CD4-positive, alpha-beta T cell treated with Interleukin-1 beta for 1 hour (primary cell): ENCODE measurements at regions not wholly inside any gene's neighbourhood (a gene's known extent, or its start where the extent isn't known, plus 50 kb on each side); places are given as distances from the start of the nearest gene placed in this dataset.
"Not testable (repeated sequence)": the region's sequence is repeated elsewhere in the genome, so short reads cannot be mapped to it uniquely, and the experiment has no call there.

Source experiments
- DNase-seq, 2 donors: peaks; one replicate each; pipeline ENCODE4 v3.0.0-alpha.2; 2020 to 2022

GRCh38 chr7:85875398-85875797 is 688.5 kb upstream of the SEMA3D start:
- no peak for DNase-seq

DNA sequence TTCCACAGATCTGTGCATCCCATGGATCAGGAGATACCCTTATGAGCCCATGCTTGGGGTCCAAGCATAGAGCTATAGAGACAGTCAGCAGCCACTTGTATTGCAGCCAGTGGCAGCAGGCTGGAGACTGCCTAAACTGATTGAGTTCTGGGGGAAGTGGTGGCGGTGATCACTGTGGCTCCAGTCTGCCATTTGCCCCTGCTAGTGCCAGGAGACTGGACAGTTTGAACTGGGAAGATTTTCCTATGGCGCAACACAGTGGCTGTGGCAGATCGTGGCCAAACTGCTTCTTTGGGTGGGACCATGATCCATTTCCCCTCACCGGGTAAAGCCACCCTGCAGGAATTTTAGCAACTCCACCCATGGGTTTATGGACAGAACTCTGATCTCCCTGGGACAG is 679.7 kb upstream of the SEMA3D start:
- no peak for DNase-seq

DNA sequence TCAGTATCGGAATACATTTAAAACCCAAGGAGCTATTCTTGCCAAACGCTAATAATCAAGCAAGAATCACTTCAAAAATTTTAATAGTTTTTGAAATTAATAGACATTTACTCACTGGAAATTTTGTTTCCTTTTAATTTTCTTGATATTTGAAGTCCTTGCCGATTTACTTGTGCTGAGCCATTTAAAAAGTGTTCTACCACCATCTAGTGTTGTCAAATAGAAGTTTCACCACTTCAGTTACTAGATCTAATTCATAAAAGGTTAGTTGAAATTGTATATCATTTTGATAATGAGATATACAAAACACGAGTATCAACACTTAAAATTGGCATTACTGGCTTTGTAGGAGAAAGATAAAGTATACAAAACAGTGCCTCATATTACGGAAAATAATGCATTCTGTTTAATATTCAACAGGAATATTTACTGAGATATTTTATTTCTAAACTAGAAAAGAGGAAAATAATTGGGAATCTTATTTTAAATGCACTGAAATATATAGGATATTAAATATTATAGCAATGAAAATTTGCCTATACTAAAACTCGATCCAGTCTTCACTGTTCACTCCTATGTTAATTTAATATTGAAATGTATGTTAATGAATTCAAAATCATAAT is 664.8 kb upstream of the SEMA3D start:
- no peak for DNase-seq

DNA sequence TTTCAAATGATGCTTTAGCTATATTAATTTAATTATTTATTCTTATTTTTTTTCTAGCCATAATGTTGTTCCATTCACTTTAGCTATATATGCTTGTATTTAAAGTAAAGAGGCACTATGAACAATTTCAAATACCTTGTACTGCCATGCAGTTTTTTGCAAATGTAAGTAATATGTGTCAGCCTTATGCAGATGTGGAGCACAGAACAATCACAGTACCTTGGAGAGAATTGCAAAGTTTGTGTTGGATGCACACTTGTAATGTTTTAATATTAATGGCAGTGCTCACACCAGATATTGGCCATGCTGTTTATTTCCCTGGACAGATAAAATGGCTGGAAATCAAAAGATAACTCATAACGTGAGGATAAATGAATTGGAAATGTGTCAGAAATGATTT is 663.5 kb upstream of the SEMA3D start:
- no peak for DNase-seq

DNA sequence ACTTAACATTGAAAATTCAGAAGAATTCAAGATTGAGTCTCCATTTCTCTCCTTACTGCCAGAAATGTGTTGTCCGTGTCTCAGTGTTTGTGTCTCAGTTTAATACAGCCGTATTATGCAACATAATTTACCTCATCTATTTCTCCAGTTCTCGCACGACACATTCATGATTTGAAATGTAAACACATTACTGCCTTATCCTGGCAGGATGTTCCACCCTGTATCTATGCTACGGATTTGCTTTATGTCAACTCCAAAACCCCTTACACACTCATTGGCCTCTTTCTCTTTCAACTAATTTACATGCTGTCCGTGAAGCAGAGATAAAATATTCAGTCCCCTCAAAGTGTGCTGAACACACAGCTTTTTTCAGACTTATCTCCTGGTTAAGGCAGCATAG is 653.7 kb upstream of the SEMA3D start:
- DNase-seq: no peak

DNA sequence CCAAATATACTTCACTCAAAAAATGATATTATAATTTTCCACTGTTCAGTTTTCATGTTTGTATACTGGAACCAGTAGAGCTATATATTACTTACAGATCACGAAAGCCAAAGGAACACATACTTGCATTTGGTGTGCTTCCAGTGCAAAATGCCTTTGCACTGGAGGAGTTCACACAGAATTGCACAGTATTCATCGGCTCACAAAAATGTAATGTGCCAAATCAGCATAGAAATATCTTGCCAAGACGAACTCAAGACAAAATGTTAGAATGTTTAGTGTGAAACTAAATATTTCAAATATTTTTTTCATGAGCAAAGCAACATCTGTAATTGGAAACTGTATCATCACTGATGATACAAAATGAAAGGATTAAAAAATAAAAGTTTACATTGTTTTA is 646.2 kb upstream of the SEMA3D start:
- no peak for DNase-seq

DNA sequence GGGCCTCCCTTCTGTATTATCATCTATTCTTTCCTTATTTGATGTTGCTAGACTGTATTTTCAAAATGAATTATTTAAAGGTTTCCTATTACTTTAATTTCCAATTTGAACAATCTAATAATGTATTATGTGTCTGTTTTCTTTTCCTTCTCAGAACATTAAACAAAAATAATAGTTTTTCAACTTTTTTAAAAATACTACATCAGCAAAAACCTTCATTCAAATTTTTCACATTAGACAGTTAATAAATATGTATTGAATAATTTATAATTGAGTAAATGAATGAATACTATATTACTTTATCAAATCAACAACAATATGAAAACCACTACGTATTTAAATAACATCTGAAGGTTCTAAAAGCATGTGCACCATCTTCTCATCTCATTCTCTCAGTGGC is 644.1 kb upstream of the SEMA3D start:
- DNase-seq: no peak

GRCh38 chr7:85829817-85830432 is 643.1 kb upstream of the SEMA3D start:
- DNase-seq: no peak

- no peak for DNase-seq
These were observed 642.3 kb upstream of the SEMA3D start for GRCh38 chr7:85829176-85829575.

GRCh38 chr7:85828614-85829013 is 641.8 kb upstream of the SEMA3D start:
- DNase-seq: no peak

- DNase-seq: no peak
These were observed 636.7 kb upstream of the SEMA3D start for GRCh38 chr7:85823396-85824080.

DNA sequence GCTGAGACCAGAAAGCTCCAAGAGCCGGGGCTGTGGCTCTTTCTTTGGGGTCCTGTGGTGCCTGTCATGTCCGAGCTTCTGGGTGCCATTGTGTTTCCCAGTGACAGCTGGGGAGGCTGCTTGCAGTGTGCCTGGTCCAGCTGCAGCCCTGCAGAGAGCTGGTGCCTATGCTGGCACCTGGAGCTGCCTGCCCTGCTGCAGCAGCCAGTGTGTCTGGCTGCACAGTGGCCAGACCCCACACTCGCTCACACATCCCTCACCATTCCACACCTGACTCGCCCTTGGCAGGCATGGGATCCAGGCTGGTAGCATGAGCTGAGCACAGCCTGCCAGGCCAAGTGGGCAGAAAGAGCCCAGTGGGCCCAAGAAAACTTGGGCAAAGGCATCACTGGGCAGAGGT is 635.1 kb upstream of the SEMA3D start:
- DNase-seq: no peak

GRCh38 chr7:85820702-85821443 is 634.0 kb upstream of the SEMA3D start:
- no peak for DNase-seq

GRCh38 chr7:85815526-85815925 is 628.7 kb upstream of the SEMA3D start:
- DNase-seq: no peak

DNA sequence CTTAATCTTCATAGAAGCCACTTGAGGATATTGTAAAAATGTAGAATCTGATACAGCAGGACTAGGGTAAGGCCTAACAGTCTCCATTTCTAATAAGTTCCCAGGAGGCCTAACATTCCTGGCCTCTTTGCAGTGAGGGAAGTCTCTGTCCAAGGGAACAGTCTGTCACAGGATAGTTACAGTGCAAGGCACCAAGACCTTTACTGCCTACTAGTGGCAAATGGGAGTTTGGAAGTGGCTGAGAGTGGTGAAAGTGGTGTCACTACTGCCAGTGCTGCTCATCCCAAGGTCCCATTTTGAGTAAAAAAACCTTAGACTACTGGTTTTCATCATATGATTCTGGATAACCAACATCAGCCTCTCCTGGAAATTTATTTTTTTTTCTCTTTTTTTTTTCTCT is 619.5 kb upstream of the SEMA3D start:
- no peak for DNase-seq

GRCh38 chr7:85805656-85806055 is 618.8 kb upstream of the SEMA3D start:
- DNase-seq: no peak

DNA sequence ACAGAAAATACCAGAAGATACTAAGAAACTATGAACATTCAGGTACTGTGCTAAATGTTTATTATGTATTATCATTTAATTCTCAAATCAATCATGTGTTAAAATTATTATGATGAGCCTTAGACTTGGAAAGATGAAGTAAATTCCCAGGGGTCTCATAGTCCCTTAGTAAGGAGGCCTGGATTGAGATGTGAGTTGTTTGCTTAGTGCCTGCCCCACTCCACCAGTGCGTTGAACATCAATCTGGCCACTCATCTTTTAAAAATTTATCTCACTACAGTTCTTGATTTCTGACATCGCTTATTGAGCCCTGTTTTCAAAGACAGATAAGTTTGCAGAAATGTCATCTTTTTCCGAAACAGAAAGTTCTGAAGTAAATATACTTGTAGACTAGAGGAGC is 618.4 kb upstream of the SEMA3D start:
- no peak for DNase-seq

- DNase-seq: no peak
These were observed 615.4 kb upstream of the SEMA3D start for GRCh38 chr7:85802211-85802610.

- DNase-seq: no peak
These were observed 610.1 kb upstream of the SEMA3D start for GRCh38 chr7:85796956-85797355.

- DNase-seq: not testable (repeated sequence)
These were observed 604.2 kb upstream of the SEMA3D start for GRCh38 chr7:85791098-85791497.

DNA sequence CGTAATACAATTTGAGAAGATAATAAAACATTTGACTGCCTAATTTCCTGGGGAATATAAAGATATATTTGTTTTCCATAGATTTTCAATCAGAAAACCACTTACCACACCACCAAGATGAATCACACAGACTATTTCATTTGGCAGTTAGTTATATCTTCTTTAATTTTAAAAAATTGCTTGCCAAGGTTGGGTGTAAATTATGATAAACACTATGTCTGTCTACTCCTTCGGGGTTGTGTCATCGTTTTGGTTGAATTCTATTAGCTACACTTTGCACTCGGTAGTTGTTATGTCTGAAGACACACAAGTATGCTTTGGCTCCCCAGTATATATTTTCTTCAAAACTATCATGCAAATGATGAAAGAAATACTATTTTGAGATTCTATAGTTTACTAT is 594.8 kb upstream of the SEMA3D start:
- no peak for DNase-seq

- DNase-seq: no peak
These were observed 590.0 kb upstream of the SEMA3D start for GRCh38 chr7:85776691-85777345.

DNA sequence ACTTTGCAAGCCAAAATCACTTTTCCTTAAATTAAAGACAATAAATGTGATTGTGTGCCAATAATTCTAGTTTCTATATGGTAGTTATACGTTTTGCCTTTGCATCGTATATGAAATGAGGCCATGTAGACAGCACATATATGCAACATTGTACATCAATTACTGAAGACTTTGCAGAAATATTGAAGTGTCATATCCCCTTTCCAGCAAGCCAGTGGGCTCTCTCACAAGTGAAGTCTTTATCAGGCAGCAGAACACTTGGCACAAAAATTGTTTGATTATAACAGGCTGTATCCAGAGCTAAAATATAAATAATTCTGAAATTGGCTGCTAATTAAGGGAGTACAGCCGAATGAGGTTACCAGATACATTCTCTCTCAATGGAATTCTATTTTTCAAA is 588.6 kb upstream of the SEMA3D start:
- DNase-seq: no peak
